ENCODE measurements at regions not wholly inside any gene's neighbourhood (a gene's known extent, or its start where the extent isn't known, plus 50 kb on each side); places are given as distances from the start of the nearest gene placed in this dataset.
A peak's percentile ranks its signal among the peaks of the same experiment; 100 is the strongest.
"Not testable (repeated sequence)": the region's sequence is repeated elsewhere in the genome, so short reads cannot be mapped to it uniquely, and the experiment has no call there.

DNA sequence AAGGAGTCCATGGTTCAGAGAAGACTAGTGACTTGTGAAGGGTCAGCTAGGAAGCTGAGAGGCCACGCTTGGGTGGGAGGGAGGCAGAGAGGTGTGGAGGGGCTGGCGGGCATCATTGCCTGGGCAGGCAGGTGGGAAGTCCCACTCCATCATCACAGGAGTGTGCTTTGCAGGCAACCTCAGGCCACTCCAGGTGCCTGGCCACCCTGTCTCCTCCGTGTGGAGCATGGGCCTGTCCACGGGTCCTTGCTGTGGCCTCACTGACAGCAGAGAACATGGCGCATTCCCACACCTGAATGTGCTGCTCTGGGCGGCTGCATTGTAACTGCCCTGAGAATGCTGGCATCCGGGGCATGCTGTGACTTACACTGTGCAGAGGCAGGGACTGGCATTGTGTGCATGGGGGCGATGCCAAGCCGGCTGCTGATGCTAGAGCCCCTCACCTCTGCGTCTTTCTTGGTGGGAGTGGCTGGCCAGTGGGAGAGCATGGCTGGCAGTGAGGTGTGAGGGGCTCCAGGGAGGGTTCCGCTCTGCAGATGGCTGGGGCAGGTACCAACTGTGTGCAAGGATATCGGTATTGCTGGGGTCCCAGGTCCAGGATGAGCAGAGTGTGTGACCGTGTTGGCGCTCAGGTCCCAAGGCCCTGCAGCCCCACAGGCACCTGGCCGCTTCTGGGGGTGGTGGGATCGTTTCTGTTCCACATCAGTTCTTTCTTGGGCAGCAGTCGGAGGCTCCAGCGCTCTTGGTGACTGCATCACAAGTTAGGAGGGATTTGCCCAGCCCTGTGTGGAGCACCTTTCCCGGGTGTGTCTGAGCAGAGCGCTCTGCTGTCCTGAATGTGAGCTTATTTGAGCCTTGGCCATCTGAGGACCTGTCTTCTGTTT is 94.8 kb downstream of the NPIPB11 start:
- H3K27ac ChIP-seq (ENCODE audit: low read depth in 1 of 2, low read length in 2 of 2), result no peak overlapping the region
- Mint-ChIP-seq H3K36me3 (peaks cover 31 to 42% of the 10 kb centered on the region in 2 donors), H3K27me3 (ENCODE audit: low read depth in 3 of 3) (peaks cover 0 to 7% (median 0%) of the 10 kb centered on the region in 3 donors), H3K4me1 (peaks cover 12% of the 10 kb centered on the region), H3K9me3 (peaks cover 0 to 2% (median 0%) of the 10 kb centered on the region in 7 donors), H3K4me3 (no peak overlapping the region), H3K27ac (peak overlapping the region in 1 of 7 donors; percentile 15)
- peaks cover 0 to 12% of the 10 kb centered on the region in 2 donors for H3K36me3 ChIP-seq (replicated peaks in 1 of 2; ENCODE audit: control insufficient read depth in 1 of 2, insufficient read depth in 2 of 2, low read length in 2 of 2)
- no peaks in the 10 kb centered on the region for H3K4me1 ChIP-seq (ENCODE audit: control insufficient read depth in 1 of 2, insufficient read depth in 2 of 2, low read length in 2 of 2)
- no peaks in the 10 kb centered on the region for H3K27me3 ChIP-seq (ENCODE audit: control insufficient read depth in 2 of 2, insufficient read depth in 2 of 2, low read length in 2 of 2)
- H4K20me1 ChIP-seq (ENCODE audit: insufficient read depth, low read length), result peaks cover 8% of the 10 kb centered on the region
- intact Hi-C loops (cut with micrococcal nuclease), result no loop called here
- no peak overlapping the region for H3K9ac ChIP-seq (ENCODE audit: insufficient read depth, low read length, poor library complexity, severe bottlenecking)
- no peak overlapping the region for H3K4me3 ChIP-seq (replicated peaks in 1 of 3; ENCODE audit: low read depth in 2 of 3, low read length in 3 of 3)
- 95% methylated on average over 19 of the region's 20 CpGs for WGBS (ENCODE audit: insufficient coverage)
- H2AFZ ChIP-seq (ENCODE audit: insufficient read depth, low read depth, low read length, poor library complexity, severe bottlenecking), result no peak overlapping the region
- TF ChIP-seq CTCF (IDR thresholded peaks at IDR 0.05), result no peak
- no peaks in the 10 kb centered on the region for H3K79me2 ChIP-seq (ENCODE audit: insufficient read depth, low read length)
- no peak for DNase-seq
- H3K9me3 ChIP-seq (replicated peaks in 1 of 2; ENCODE audit: control insufficient read depth in 1 of 2, insufficient read depth in 1 of 2, low read length in 2 of 2), result no peaks in the 10 kb centered on the region
- H3K4me2 ChIP-seq (replicated peaks; ENCODE audit: extremely low read depth, low read length, poor library complexity, severe bottlenecking), result no peak overlapping the region

GRCh38 chr16:29310852-29311314 is 95.6 kb downstream of the NPIPB11 start:
- TF ChIP-seq CTCF (IDR thresholded peaks at IDR 0.05), result no peak
- WGBS (ENCODE audit: insufficient coverage), result 98% methylated on average over 9 of the region's 11 CpGs
- no peaks in the 10 kb centered on the region for H3K4me1 ChIP-seq (ENCODE audit: control insufficient read depth in 1 of 2, insufficient read depth in 2 of 2, low read length in 2 of 2)
- peaks cover 0 to 7% (median 0%) of the 10 kb centered on the region in 3 donors for H3K27me3 Mint-ChIP-seq (ENCODE audit: low read depth in 3 of 3)
- H3K27me3 ChIP-seq (ENCODE audit: control insufficient read depth in 2 of 2, insufficient read depth in 2 of 2, low read length in 2 of 2), result no peaks in the 10 kb centered on the region
- no peaks in the 10 kb centered on the region for H3K9me3 ChIP-seq (replicated peaks in 1 of 2; ENCODE audit: control insufficient read depth in 1 of 2, insufficient read depth in 1 of 2, low read length in 2 of 2)
- peaks cover 0 to 8% of the 10 kb centered on the region in 2 donors for H3K36me3 ChIP-seq (replicated peaks in 1 of 2; ENCODE audit: control insufficient read depth in 1 of 2, insufficient read depth in 2 of 2, low read length in 2 of 2)
- no peak overlapping the region for H3K9ac ChIP-seq (ENCODE audit: insufficient read depth, low read length, poor library complexity, severe bottlenecking)
- H3K4me2 ChIP-seq (replicated peaks; ENCODE audit: extremely low read depth, low read length, poor library complexity, severe bottlenecking), result no peak overlapping the region
- no peaks in the 10 kb centered on the region for H3K79me2 ChIP-seq (ENCODE audit: insufficient read depth, low read length)
- H3K4me1 Mint-ChIP-seq, result peaks cover 11% of the 10 kb centered on the region
- no peak for DNase-seq
- intact Hi-C loops (cut with micrococcal nuclease), result no loop called here
- H3K27ac Mint-ChIP-seq, result no peak overlapping the region
- H3K36me3 Mint-ChIP-seq, result peaks cover 31 to 40% of the 10 kb centered on the region in 2 donors
- H3K4me3 Mint-ChIP-seq, result no peak overlapping the region
- no peak overlapping the region for H2AFZ ChIP-seq (ENCODE audit: insufficient read depth, low read depth, low read length, poor library complexity, severe bottlenecking)
- no peak overlapping the region for H3K4me3 ChIP-seq (replicated peaks in 1 of 3; ENCODE audit: low read depth in 2 of 3, low read length in 3 of 3)
- no peak overlapping the region for H3K27ac ChIP-seq (ENCODE audit: low read depth in 1 of 2, low read length in 2 of 2)
- peaks cover 10% of the 10 kb centered on the region for H4K20me1 ChIP-seq (ENCODE audit: insufficient read depth, low read length)
- H3K9me3 Mint-ChIP-seq, result peaks cover 0 to 2% (median 0%) of the 10 kb centered on the region in 7 donors

DNA sequence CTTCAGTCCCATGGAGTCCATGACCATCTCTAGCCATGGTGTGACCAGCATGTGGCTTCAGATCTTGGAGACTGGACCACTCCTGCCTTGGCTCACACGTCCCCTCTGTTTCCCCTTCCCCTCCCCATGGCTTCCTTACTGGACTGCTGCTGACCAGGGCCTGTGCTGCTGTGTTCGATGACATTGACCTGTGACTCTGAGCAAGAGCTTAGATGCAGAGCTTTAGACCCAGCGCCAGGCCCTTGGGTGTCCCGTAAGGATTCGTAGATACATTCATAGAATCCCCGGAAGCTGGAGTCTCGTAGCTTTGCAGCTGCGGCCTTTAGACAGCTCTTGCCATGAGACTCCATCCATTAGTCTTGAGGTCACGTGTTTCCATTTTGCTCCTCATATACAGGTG is 96.3 kb downstream of the NPIPB11 start:
- peaks cover 10% of the 10 kb centered on the region for H4K20me1 ChIP-seq (ENCODE audit: insufficient read depth, low read length)
- H3K4me3 Mint-ChIP-seq; H3K9ac ChIP-seq (ENCODE audit: insufficient read depth, low read length, poor library complexity, severe bottlenecking); H3K27me3 Mint-ChIP-seq (ENCODE audit: low read depth in 3 of 3); H3K27me3 ChIP-seq (ENCODE audit: control insufficient read depth in 2 of 2, insufficient read depth in 2 of 2, low read length in 2 of 2); H3K9me3 Mint-ChIP-seq; H3K36me3 ChIP-seq (replicated peaks in 1 of 2; ENCODE audit: control insufficient read depth in 1 of 2, insufficient read depth in 2 of 2, low read length in 2 of 2); DNase-seq; intact Hi-C loops (cut with micrococcal nuclease); H3K27ac Mint-ChIP-seq; H2AFZ ChIP-seq (ENCODE audit: insufficient read depth, low read depth, low read length, poor library complexity, severe bottlenecking); H3K4me2 ChIP-seq (replicated peaks; ENCODE audit: extremely low read depth, low read length, poor library complexity, severe bottlenecking); H3K79me2 ChIP-seq (ENCODE audit: insufficient read depth, low read length); H3K9me3 ChIP-seq (replicated peaks in 1 of 2; ENCODE audit: control insufficient read depth in 1 of 2, insufficient read depth in 1 of 2, low read length in 2 of 2); H3K4me1 ChIP-seq (ENCODE audit: control insufficient read depth in 1 of 2, insufficient read depth in 2 of 2, low read length in 2 of 2); H3K4me3 ChIP-seq (replicated peaks in 1 of 3; ENCODE audit: low read depth in 2 of 3, low read length in 3 of 3); H3K27ac ChIP-seq (ENCODE audit: low read depth in 1 of 2, low read length in 2 of 2): not testable (repeated sequence)
- peaks cover 11% of the 10 kb centered on the region for H3K4me1 Mint-ChIP-seq
- 100% methylated on average over 7 of the region's 9 CpGs for WGBS (ENCODE audit: insufficient coverage)
- H3K36me3 Mint-ChIP-seq, result peaks cover 31 to 36% of the 10 kb centered on the region in 2 donors
